ENCODE measurements at regions not wholly inside any gene's neighbourhood (a gene's known extent, or its start where the extent isn't known, plus 50 kb on each side); places are given as distances from the start of the nearest gene placed in this dataset.

DNA sequence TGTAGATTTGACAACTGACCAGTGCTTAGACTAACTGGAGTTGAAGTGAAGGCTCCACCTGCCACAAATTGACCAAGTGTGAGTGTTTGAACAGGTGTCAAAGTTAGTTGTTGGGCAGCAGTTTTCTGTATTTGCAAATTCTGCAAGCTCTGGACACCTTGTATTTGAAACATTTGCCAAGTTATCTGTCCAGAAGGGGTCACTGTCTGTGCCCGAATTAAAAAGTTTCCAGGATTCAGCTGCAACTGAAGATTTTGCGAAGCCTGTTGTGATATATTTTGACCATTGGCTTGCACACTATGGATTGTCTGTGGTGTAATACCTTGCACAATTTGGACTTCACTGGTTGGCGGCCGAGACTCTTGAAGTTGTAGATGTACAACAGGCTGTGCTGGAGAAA lies 1690.7 kb downstream of the SLITRK5 start:
- Histone ChIP-seq H3K27ac (no peak overlapping the region), H3K9me2 (replicated peaks; ENCODE audit: insufficient read depth) (no peaks in the 10 kb centered on the region), H3K36me3 (replicated peaks; ENCODE audit: insufficient read depth, low read depth) (no peaks in the 10 kb centered on the region), H2AFZ (no peak overlapping the region), H4K20me1 (ENCODE audit: insufficient read depth, poor library complexity, severe bottlenecking) (no peaks in the 10 kb centered on the region), H3K79me2 (no peaks in the 10 kb centered on the region), H3K9me3 (ENCODE audit: low read depth) (no peaks in the 10 kb centered on the region), H3K4me1 (ENCODE audit: insufficient read depth) (no peaks in the 10 kb centered on the region), H3K4me2 (no peak overlapping the region), H3K4me3 (no peak overlapping the region), H3K27me3 (no peaks in the 10 kb centered on the region)
- no peak for TF ChIP-seq EZH2 (IDR thresholded peaks at IDR 0.05; ENCODE audit: borderline replicate concordance)
- peak; percentile 21 for TF ChIP-seq CTCF (IDR thresholded peaks at IDR 0.05; ENCODE audit: poor library complexity)
- no peak for TF ChIP-seq EZH2phosphoT487 (IDR thresholded peaks at IDR 0.05; ENCODE audit: low read depth, severe bottlenecking, unreplicated experiment)
- DNase-seq (ENCODE audit: low spot score) = no peak
- 92% methylated on average over 4 of the region's 4 CpGs for WGBS (ENCODE audit: low lambda C conversion rate, missing lambda C conversion rate)

GRCh38 chr13:89363144-89363543 lies 1692.0 kb downstream of the SLITRK5 start:
- H3K9me2 ChIP-seq (replicated peaks; ENCODE audit: insufficient read depth) = no peaks in the 10 kb centered on the region
- H3K4me2 ChIP-seq = no peak overlapping the region
- no peaks in the 10 kb centered on the region for H3K27me3 ChIP-seq
- H3K4me1 ChIP-seq (ENCODE audit: insufficient read depth) = no peaks in the 10 kb centered on the region
- TF ChIP-seq CTCF (IDR thresholded peaks at IDR 0.05; ENCODE audit: poor library complexity) (no peak), EZH2 (IDR thresholded peaks at IDR 0.05; ENCODE audit: borderline replicate concordance) (no peak), EZH2phosphoT487 (IDR thresholded peaks at IDR 0.05; ENCODE audit: low read depth, severe bottlenecking, unreplicated experiment) (no peak)
- H3K9me3 ChIP-seq (ENCODE audit: low read depth) = no peaks in the 10 kb centered on the region
- no peaks in the 10 kb centered on the region for H4K20me1 ChIP-seq (ENCODE audit: insufficient read depth, poor library complexity, severe bottlenecking)
- DNase-seq (ENCODE audit: low spot score) = peak; percentile 3
- H2AFZ ChIP-seq = no peak overlapping the region
- no peaks in the 10 kb centered on the region for H3K79me2 ChIP-seq
- no peak overlapping the region for H3K27ac ChIP-seq
- no peaks in the 10 kb centered on the region for H3K36me3 ChIP-seq (replicated peaks; ENCODE audit: insufficient read depth, low read depth)
- H3K4me3 ChIP-seq = no peak overlapping the region
- 96% methylated on average over 30 of the region's 41 CpGs for WGBS (ENCODE audit: low lambda C conversion rate, missing lambda C conversion rate)

DNA sequence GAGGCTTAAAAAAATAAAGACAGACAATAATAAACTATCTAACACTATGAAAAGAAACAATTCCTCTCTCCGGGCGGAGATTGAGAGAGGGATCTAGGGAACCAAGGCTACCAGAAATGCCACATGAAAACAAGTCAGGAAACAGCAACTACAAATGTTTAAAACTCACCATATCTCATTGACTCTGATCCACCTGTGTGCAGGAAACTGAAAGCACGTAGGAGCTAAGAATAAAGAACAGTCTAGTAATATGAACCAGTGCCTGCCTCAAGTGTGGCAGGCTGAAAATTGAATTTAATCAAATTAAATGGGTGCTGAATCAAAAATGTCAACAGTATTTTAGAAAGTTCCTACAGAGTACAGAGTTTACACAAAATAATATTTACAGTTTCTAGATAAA lies 1701.0 kb downstream of the SLITRK5 start:
- DNase-seq (ENCODE audit: low spot score) = no peak
- WGBS (ENCODE audit: low lambda C conversion rate, missing lambda C conversion rate) = 79% methylated on average over 3 of the region's 3 CpGs
- Histone ChIP-seq H3K4me3 (no peak overlapping the region), H3K9me3 (ENCODE audit: low read depth) (no peaks in the 10 kb centered on the region), H3K79me2 (no peaks in the 10 kb centered on the region), H4K20me1 (ENCODE audit: insufficient read depth, poor library complexity, severe bottlenecking) (no peaks in the 10 kb centered on the region), H3K27ac (no peak overlapping the region), H3K4me1 (ENCODE audit: insufficient read depth) (no peaks in the 10 kb centered on the region), H3K9me2 (replicated peaks; ENCODE audit: insufficient read depth) (no peaks in the 10 kb centered on the region), H3K36me3 (replicated peaks; ENCODE audit: insufficient read depth, low read depth) (no peaks in the 10 kb centered on the region), H3K4me2 (no peak overlapping the region), H3K27me3 (no peaks in the 10 kb centered on the region), H2AFZ (no peak overlapping the region)
- no peak for TF ChIP-seq CTCF (IDR thresholded peaks at IDR 0.05; ENCODE audit: poor library complexity)
- TF ChIP-seq EZH2 (IDR thresholded peaks at IDR 0.05; ENCODE audit: borderline replicate concordance) = no peak
- TF ChIP-seq EZH2phosphoT487 (IDR thresholded peaks at IDR 0.05; ENCODE audit: low read depth, severe bottlenecking, unreplicated experiment) = no peak

- TF ChIP-seq CTCF (IDR thresholded peaks at IDR 0.05; ENCODE audit: poor library complexity) = no peak
- H3K27me3 ChIP-seq = no peaks in the 10 kb centered on the region
- no peak overlapping the region for H3K4me2 ChIP-seq
- no peaks in the 10 kb centered on the region for H3K9me3 ChIP-seq (ENCODE audit: low read depth)
- no peak overlapping the region for H3K27ac ChIP-seq
- H4K20me1 ChIP-seq (ENCODE audit: insufficient read depth, poor library complexity, severe bottlenecking) = no peaks in the 10 kb centered on the region
- H3K9me2 ChIP-seq (replicated peaks; ENCODE audit: insufficient read depth) = no peaks in the 10 kb centered on the region
- H3K36me3 ChIP-seq (replicated peaks; ENCODE audit: insufficient read depth, low read depth) = no peaks in the 10 kb centered on the region
- 63% methylated on average over 2 of the region's 2 CpGs for WGBS (ENCODE audit: low lambda C conversion rate, missing lambda C conversion rate)
- H3K4me1 ChIP-seq (ENCODE audit: insufficient read depth) = no peaks in the 10 kb centered on the region
- H3K79me2 ChIP-seq = no peaks in the 10 kb centered on the region
- H2AFZ ChIP-seq = no peak overlapping the region
- H3K4me3 ChIP-seq = no peak overlapping the region
- DNase-seq (ENCODE audit: low spot score) = peak; percentile 21
Measured at GRCh38 chr13:89375839-89376238, 1704.7 kb downstream of the SLITRK5 start.
